Adrenal gland (tissue), 9 donors: ENCODE measurements at regions not wholly inside any gene's neighbourhood (a gene's known extent, or its start where the extent isn't known, plus 50 kb on each side); places are given as distances from the start of the nearest gene placed in this dataset.

Source experiments
- DNase-seq, 7 donors: peaks; one replicate each; pipeline ENCODE4 v3.0.0-alpha.2; 2019 to 2020
- H3K27ac ChIP-seq, 5 donors: fragments of 200-600 bp; sonication (generic) in 4 of 5; 1 replicate in 3 of 5; 2 replicates in 2 of 5; pipeline versions ENCODE4 v1.5.1 to v1.8.0; 2016 to 2020; ENCODE audit warnings: mild to moderate bottlenecking in 1 of 5
- H3K27me3 ChIP-seq: fragments of 200-600 bp; 2 replicates; pipeline ENCODE4 v1.8.0; 2021
- H3K36me3 ChIP-seq, 2 donors: fragments of 200-600 bp; replicated peaks in 1 of 2; 1 replicate in 1 of 2; 2 replicates in 1 of 2; pipeline versions ENCODE4 v1.5.1 to v1.8.0; 2018 to 2022
- H3K4me1 ChIP-seq, 2 donors: fragments of 200-600 bp; replicated peaks in 1 of 2; 1 replicate in 1 of 2; 2 replicates in 1 of 2; pipeline versions ENCODE4 v1.5.1 to v1.8.0; 2018 to 2021
- H3K4me3 ChIP-seq, 4 donors: fragments of 200-600 bp; sonication (generic) in 3 of 4; one replicate each; pipeline ENCODE4 v1.5.1; 2016 to 2018
- H3K9me3 ChIP-seq, 3 donors: fragments of 200-600 bp; sonication (generic) in 1 of 3; replicated peaks in 1 of 3; 1 replicate in 2 of 3; 2 replicates in 1 of 3; pipeline versions ENCODE4 v1.5.1 to v1.8.0; 2016 to 2021
- POLR2A ChIP-seq, 2 donors: fragments of 450-650 bp; IDR thresholded peaks; one replicate each; pipeline ENCODE4 v1.6.1; 2017; ENCODE audit warnings: antibody characterized with exemption in 2 of 2, mild to moderate bottlenecking in 2 of 2, moderate library complexity in 1 of 2
- WGBS, 4 donors: extraction: QIAGEN DNeasy Blood & Tissue Kit in 2 of 4; methylation state at CpG; one replicate each; pipeline versions ENCODE4 v1.1.5 to v1.1.7; 2013 to 2017; 5-methylcytosine and 5-hydroxymethylcytosine counted together
- intact Hi-C, 2 donors: fragments of 100-400 bp; cut with DNase I; formaldehyde crosslinking; loops; one replicate each; pipeline versions ENCODE4 v1.14.1 to v1.15.0; 2022 to 2023
- TF ChIP-seq, protein P1 (sequence below), 6 experiments: fragments of 450-650 bp in 4 of 6; fragments of 200-600 bp in 2 of 6; sonication (generic) in 1 of 6; IDR thresholded peaks; 1 replicate in 5 of 6; 2 replicates in 1 of 6; pipeline versions ENCODE4 v1.5.1 to v1.8.0; 2016 to 2021; ENCODE audit warnings: antibody characterized with exemption in 6 of 6, mild to moderate bottlenecking in 2 of 6, moderate library complexity in 1 of 6
- donor health status: healthy with polysubstance abuse.
- donor health status: Bipolar disorder and iron deficiency.
- donor health status: DM: yes; HTN: yes; CAD: no.
- donor health status: DM: no; HTN: no; CAD: no.
- donor health status: DM: no; HTN: no; CAD: no.

DNA sequence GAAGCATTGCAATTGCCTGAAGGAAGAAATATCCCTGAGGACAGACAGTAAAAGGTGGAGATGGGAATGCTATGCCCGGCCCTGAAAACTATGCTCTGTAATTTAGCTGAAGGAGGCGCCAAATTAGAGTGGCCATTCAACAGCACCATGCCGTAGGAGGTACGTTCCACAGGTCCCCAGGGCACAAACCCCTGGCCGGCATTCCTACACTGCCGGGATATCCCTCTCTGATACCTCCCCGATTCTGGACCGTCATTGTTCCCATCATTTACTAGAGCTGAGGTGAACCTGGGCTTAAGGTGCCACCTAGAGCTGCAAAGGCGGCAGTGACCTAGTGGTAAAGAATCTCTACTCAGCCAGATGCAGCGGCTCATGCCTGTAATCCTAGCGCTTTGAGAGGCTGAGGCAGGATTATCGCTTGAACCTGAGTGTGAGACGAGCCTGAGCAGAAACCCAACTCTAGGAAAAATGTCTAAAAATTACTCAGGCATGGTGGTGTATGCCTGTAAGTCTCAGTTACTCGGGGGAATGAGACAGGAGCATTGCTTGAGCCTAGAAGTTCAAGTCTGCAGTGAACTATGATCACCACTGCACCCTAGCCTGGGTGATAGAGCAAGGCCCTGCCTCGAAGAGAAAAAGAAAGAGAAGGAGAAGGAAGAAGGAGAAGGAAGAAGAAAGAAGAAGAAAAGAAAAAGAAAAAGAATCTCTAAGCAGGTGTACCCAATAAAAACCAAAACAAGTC is 53.0 kb upstream of the TNKS2 start:
- WGBS, 4 donors, result 51 to 62% (median 59%) methylated on average over 15 of the region's 15 CpGs
- no peaks in the 10 kb centered on the region for H3K4me1 ChIP-seq
- DNase-seq, result no peak
- intact Hi-C loops, result no loop called here
- H3K9me3 ChIP-seq, result no peaks in the 10 kb centered on the region
- no peak overlapping the region for H3K27ac ChIP-seq
- H3K36me3 ChIP-seq, result no peaks in the 10 kb centered on the region
- no peak for TF ChIP-seq POLR2A (IDR thresholded peaks at IDR 0.05)
- TF ChIP-seq, protein P1, sequence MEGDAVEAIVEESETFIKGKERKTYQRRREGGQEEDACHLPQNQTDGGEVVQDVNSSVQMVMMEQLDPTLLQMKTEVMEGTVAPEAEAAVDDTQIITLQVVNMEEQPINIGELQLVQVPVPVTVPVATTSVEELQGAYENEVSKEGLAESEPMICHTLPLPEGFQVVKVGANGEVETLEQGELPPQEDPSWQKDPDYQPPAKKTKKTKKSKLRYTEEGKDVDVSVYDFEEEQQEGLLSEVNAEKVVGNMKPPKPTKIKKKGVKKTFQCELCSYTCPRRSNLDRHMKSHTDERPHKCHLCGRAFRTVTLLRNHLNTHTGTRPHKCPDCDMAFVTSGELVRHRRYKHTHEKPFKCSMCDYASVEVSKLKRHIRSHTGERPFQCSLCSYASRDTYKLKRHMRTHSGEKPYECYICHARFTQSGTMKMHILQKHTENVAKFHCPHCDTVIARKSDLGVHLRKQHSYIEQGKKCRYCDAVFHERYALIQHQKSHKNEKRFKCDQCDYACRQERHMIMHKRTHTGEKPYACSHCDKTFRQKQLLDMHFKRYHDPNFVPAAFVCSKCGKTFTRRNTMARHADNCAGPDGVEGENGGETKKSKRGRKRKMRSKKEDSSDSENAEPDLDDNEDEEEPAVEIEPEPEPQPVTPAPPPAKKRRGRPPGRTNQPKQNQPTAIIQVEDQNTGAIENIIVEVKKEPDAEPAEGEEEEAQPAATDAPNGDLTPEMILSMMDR (IDR thresholded peaks at IDR 0.05), result no peak
- peaks cover 8% of the 10 kb centered on the region for H3K27me3 ChIP-seq
- no peak overlapping the region for H3K4me3 ChIP-seq

- no peak for DNase-seq
- Histone ChIP-seq H3K4me3 (no peak overlapping the region), H3K9me3 (no peaks in the 10 kb centered on the region), H3K36me3 (no peaks in the 10 kb centered on the region), H3K4me1 (no peaks in the 10 kb centered on the region), H3K27ac (no peak overlapping the region), H3K27me3 (peaks cover 16% of the 10 kb centered on the region)
- intact Hi-C loops, result no loop called here
- 81 to 96% (median 82%) methylated on average over 1 of the region's 1 CpG for WGBS, 4 donors
- no peak for TF ChIP-seq POLR2A (IDR thresholded peaks at IDR 0.05)
- TF ChIP-seq, protein P1 (IDR thresholded peaks at IDR 0.05), result no peak
These were observed 54.8 kb upstream of the TNKS2 start for GRCh38 chr10:91743465-91743864.

DNA sequence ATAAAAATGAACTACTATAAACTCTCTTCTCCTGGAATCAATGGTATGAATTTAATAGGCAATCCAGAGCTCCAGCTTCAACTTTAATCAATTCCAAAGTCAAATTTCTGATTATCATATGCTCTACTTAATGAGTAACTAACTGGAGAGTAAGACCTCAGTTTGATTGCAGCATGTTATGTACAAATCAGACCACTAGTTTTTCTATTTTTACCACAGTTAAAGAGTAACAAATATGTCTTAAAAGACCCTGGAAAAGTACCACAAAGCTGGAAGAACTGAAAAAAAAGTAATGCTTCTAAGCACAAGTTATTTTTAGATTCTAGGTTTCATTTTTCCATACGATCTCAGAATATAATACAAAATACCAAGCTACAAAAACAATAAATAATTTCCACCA is 56.0 kb upstream of the TNKS2 start:
- Histone ChIP-seq H3K27ac (no peak overlapping the region), H3K9me3 (no peaks in the 10 kb centered on the region), H3K27me3 (peaks cover 25% of the 10 kb centered on the region), H3K4me1 (no peaks in the 10 kb centered on the region), H3K4me3 (no peak overlapping the region), H3K36me3 (no peaks in the 10 kb centered on the region)
- DNase-seq, result no peak
- intact Hi-C loops, result no loop called here
- 0 to 34% (median 23%) methylated on average over 1 of the region's 1 CpG for WGBS, 4 donors
- TF ChIP-seq, protein P1 (IDR thresholded peaks at IDR 0.05), result no peak
- no peak for TF ChIP-seq POLR2A (IDR thresholded peaks at IDR 0.05)

- Histone ChIP-seq H3K27me3 (peaks cover 25% of the 10 kb centered on the region), H3K36me3 (no peaks in the 10 kb centered on the region), H3K4me1 (no peaks in the 10 kb centered on the region), H3K4me3 (no peak overlapping the region), H3K27ac (no peak overlapping the region), H3K9me3 (no peaks in the 10 kb centered on the region)
- 46 to 75% (median 55%) methylated on average over 1 of the region's 1 CpG for WGBS, 4 donors
- no peak for TF ChIP-seq POLR2A (IDR thresholded peaks at IDR 0.05)
- TF ChIP-seq, protein P1 (IDR thresholded peaks at IDR 0.05), result no peak
- DNase-seq, result no peak
- intact Hi-C loops, result no loop called here
These were observed 56.9 kb upstream of the TNKS2 start for GRCh38 chr10:91741356-91741755.
